ENCODE measurements at regions not wholly inside any gene's neighbourhood (a gene's known extent, or its start where the extent isn't known, plus 50 kb on each side); places are given as distances from the start of the nearest gene placed in this dataset.

GRCh38 chr15:68493629-68494028, 61.7 kb upstream of the ITGA11 start:
- H3K14ac ChIP-seq (replicated peaks; ENCODE audit: low read depth, low read length): 0 out of 2 replicates have a peak overlapping the region, but pooled peaks have one; percentile 8
- H4K5ac ChIP-seq (ENCODE audit: low read depth, low read length): no peak overlapping the region
- H3K4me3 ChIP-seq (ENCODE audit: insufficient read depth, low read depth, low read length): no peak overlapping the region
- no peak overlapping the region for H3K4me2 ChIP-seq (ENCODE audit: low read depth, low read length)
- peak overlapping the region; percentile 36; the same call in 1 of the 2 replicates for H3K4ac ChIP-seq (ENCODE audit: low read depth, low read length)
- ChIA-PET POLR2A (ENCODE audit: unreplicated experiment) (no interaction called here), CTCF (interaction anchor here (1.3 kb wide), 1 partner anchor 11 kb away, joined by 4 read pairs; no protein-coding TSS in a partner anchor)
- 83% methylated on average over 2 of the region's 3 CpGs; no CpG with 5 or more reads in 1 of the 2 experiments for WGBS, 2 experiments (ENCODE audit: extremely low coverage in 2 of 2, insufficient read length in 1 of 2)
- no peaks in the 10 kb centered on the region for H3K79me1 ChIP-seq (ENCODE audit: low read depth in 1 of 2, low read length in 2 of 2)
- H4K91ac ChIP-seq (ENCODE audit: insufficient read depth, low read depth, low read length): no peak overlapping the region
- TF ChIP-seq CEBPB (IDR thresholded peaks at IDR 0.05; ENCODE audit: low read depth, low read length) (no peak), CHD1 (IDR thresholded peaks at IDR 0.05; ENCODE audit: low read depth, low read length) (no peak), RFX5 (IDR thresholded peaks at IDR 0.05; ENCODE audit: low read depth, low read length) (no peak), SMC3 (IDR thresholded peaks at IDR 0.05; ENCODE audit: low read depth, low read length) (no peak), MAZ (IDR thresholded peaks at IDR 0.05; ENCODE audit: borderline replicate concordance, low read depth, low read length) (no peak), NFE2L2 (IDR thresholded peaks at IDR 0.05; ENCODE audit: low read depth, low read length) (no peak), BHLHE40 (IDR thresholded peaks at IDR 0.05; ENCODE audit: low read depth, low read length) (no peak), RAD21 (IDR thresholded peaks at IDR 0.05; ENCODE audit: low read length) (no peak), FOS (IDR thresholded peaks at IDR 0.05; ENCODE audit: low read depth, low read length) (no peak), POLR2A (IDR thresholded peaks at IDR 0.05; ENCODE audit: low read depth, low read length) (no peak), RCOR1 (IDR thresholded peaks at IDR 0.05; ENCODE audit: insufficient replicate concordance, low read length) (no peak), MAFK (IDR thresholded peaks at IDR 0.05; ENCODE audit: low read depth, low read length) (no peak), MXI1 (IDR thresholded peaks at IDR 0.05; ENCODE audit: borderline replicate concordance, low read depth, low read length) (no peak), ELK1 (IDR thresholded peaks at IDR 0.05; ENCODE audit: borderline replicate concordance, low read depth, low read length) (no peak), USF2 (IDR thresholded peaks at IDR 0.05; ENCODE audit: low read depth, low read length) (no peak), CTCF (conservative IDR thresholded peaks at IDR 0.05; ENCODE audit: low read depth, low read length) (no peak)
- H3K18ac ChIP-seq (ENCODE audit: low read depth, low read length): no peak overlapping the region
- H3K56ac ChIP-seq (ENCODE audit: extremely low read depth, insufficient read depth, low read length): no peak overlapping the region
- H2AFZ ChIP-seq (replicated peaks; ENCODE audit: low read length, poor library complexity): no peak overlapping the region
- no peak overlapping the region for H4K8ac ChIP-seq (ENCODE audit: low read depth in 2 of 2, low read length in 2 of 2)
- H2BK5ac ChIP-seq (ENCODE audit: low read depth, low read length, poor library complexity, severe bottlenecking): no peak overlapping the region
- 0 out of 2 replicates have a peak overlapping the region, but pooled peaks have one; percentile 13 for H2BK120ac ChIP-seq (ENCODE audit: low read depth, low read length)
- H2BK15ac ChIP-seq (ENCODE audit: low read depth, low read length): no peak overlapping the region
- peaks cover 12% of the 10 kb centered on the region for H3K9me1 ChIP-seq (ENCODE audit: insufficient read depth, low read length)
- BruUV-seq (replicated peaks): no TSS peak
- H4K20me1 ChIP-seq (ENCODE audit: insufficient read depth, low read length): no peaks in the 10 kb centered on the region
- H3K9ac ChIP-seq (ENCODE audit: low read depth, low read length): no peak overlapping the region
- intact Hi-C loops (cut with micrococcal nuclease) (no loop called here), in situ Hi-C loops (cut with MboI; ENCODE audit: low sequenced_read_pairs) (no loop called here), dilution Hi-C loops (cut with HindIII; ENCODE audit: low sequenced_read_pairs, unreplicated experiment) (no loop called here)
- H3K36me3 ChIP-seq (ENCODE audit: control insufficient read depth, insufficient read depth, low read length): no peaks in the 10 kb centered on the region
- H3K4me1 ChIP-seq (ENCODE audit: control insufficient read depth, insufficient read depth, low read length): peaks cover 3% of the 10 kb centered on the region; the same call in 1 of the 2 replicates
- ATAC-seq (ENCODE audit: low read depth) (no peak), DNase-seq (no peak)
- H2AK5ac ChIP-seq (ENCODE audit: low read depth, low read length): peak overlapping the region; percentile 54
- no peak overlapping the region for H2AK9ac ChIP-seq (replicated peaks; ENCODE audit: low read depth, low read length, poor library complexity)
- no peak overlapping the region for H3K27ac ChIP-seq (ENCODE audit: insufficient read depth, low read length)
- H3K23ac ChIP-seq (ENCODE audit: low read depth, low read length): no peak overlapping the region
- no peaks in the 10 kb centered on the region; the same call in 1 of the 2 replicates for H3K9me3 ChIP-seq (ENCODE audit: control insufficient read depth, insufficient read depth, low read length)
- no peak overlapping the region for H2BK20ac ChIP-seq (ENCODE audit: low read depth, low read length)
- peaks cover 26% of the 10 kb centered on the region for H3K27me3 ChIP-seq (ENCODE audit: control insufficient read depth, insufficient read depth, low read length)

Measured in IMR-90 (cell line).